ENCODE measurements at regions not wholly inside any gene's neighbourhood (a gene's known extent, or its start where the extent isn't known, plus 50 kb on each side); places are given as distances from the start of the nearest gene placed in this dataset.

DNA sequence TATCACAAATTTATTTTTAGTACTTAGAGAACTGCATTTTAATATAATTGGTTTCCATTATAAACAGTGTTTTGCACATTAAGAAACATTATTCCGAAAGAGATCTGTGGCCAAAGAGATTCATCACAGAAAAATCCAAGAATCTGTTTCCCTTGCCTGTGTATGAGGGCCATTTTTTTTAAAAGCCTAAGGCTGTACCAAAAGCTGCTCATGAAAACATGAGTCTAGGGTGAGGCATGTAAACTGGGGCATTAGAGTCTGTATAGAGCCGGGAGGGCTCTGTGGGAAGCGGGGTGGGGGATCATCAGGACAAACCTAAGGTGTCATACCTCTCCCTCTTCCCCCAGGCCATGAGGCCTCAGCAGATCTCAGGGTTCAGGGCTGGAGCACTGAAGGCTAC lies 223.8 kb downstream of the FBXO15 start:
- 57 to 61% methylated on average over 3 of the region's 3 CpGs for WGBS, 2 donors
- TF ChIP-seq CTCF (IDR thresholded peaks at IDR 0.05), result no peak
- TF ChIP-seq POLR2A (IDR thresholded peaks at IDR 0.05), result no peak
- intact Hi-C loops (cut with DNase I; ENCODE audit: low total_unique reads), result no loop called here
- no peak overlapping the region for H3K4me3 ChIP-seq (ENCODE audit: low read depth, poor library complexity, severe bottlenecking)
- DNase-seq (ENCODE audit: low spot score in 2 of 2), result no peak

- DNase-seq (ENCODE audit: low spot score in 2 of 2), result no peak
- no peak overlapping the region for H3K4me3 ChIP-seq (ENCODE audit: low read depth, poor library complexity, severe bottlenecking)
- intact Hi-C loops (cut with DNase I; ENCODE audit: low total_unique reads), result no loop called here
- TF ChIP-seq CTCF (IDR thresholded peaks at IDR 0.05) (no peak), POLR2A (IDR thresholded peaks at IDR 0.05) (no peak)
- WGBS, 2 donors, result 66 to 77% methylated on average over 2 of the region's 2 CpGs
Observed at GRCh38 chr18:73920033-73920432, 227.6 kb downstream of the FBXO15 start.

DNA sequence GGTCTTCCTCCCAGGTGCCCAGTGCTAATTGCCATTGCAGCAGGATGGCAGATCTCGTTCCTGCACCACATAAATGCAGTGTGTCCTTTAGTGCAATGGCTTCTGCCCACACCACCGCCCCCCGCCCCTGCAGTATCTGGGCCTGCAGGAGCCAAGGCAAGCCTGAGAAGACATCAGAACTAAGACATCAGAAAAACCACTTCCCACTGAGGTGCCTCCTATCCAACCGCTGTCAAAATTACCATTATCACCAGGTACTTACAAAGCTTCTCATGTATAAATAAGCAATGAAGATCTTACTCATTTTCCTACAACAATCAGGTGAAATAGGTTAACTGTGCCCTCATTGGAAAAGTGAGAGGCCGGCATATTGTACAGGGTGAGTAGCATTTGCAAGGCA lies 228.8 kb downstream of the FBXO15 start:
- TF ChIP-seq CTCF (IDR thresholded peaks at IDR 0.05) (no peak), POLR2A (IDR thresholded peaks at IDR 0.05) (no peak)
- WGBS, 2 donors, result 87 to 92% methylated on average over 5 of the region's 5 CpGs
- H3K4me3 ChIP-seq (ENCODE audit: low read depth, poor library complexity, severe bottlenecking), result no peak overlapping the region
- DNase-seq (ENCODE audit: low spot score in 2 of 2), result no peak
- intact Hi-C loops (cut with DNase I; ENCODE audit: low total_unique reads), result no loop called here

DNA sequence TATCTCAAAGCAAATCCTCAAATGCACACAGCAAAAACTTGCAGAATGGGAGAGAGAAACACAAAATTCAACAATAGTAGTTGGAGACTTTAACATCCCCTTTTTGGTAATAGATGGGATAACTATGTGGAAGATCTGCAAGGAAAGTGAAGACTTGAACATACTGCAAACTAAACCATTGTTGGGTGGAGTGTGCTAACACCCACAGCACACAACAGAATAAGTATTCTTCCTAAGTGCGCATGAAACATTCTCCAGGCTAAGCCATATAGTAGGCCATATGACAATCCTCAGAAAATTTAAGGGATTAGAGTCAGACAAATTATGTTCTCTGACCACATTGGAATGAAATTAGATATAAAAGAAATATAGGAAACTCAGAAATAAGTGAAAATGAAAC lies 230.6 kb downstream of the FBXO15 start:
- H3K4me3 ChIP-seq (ENCODE audit: low read depth, poor library complexity, severe bottlenecking), result no peak overlapping the region
- 93 to 100% methylated on average over 1 of the region's 1 CpG for WGBS, 2 donors
- TF ChIP-seq CTCF (IDR thresholded peaks at IDR 0.05), result no peak
- TF ChIP-seq POLR2A (IDR thresholded peaks at IDR 0.05), result no peak
- intact Hi-C loops (cut with DNase I; ENCODE audit: low total_unique reads), result no loop called here
- DNase-seq (ENCODE audit: low spot score in 2 of 2), result no peak

DNA sequence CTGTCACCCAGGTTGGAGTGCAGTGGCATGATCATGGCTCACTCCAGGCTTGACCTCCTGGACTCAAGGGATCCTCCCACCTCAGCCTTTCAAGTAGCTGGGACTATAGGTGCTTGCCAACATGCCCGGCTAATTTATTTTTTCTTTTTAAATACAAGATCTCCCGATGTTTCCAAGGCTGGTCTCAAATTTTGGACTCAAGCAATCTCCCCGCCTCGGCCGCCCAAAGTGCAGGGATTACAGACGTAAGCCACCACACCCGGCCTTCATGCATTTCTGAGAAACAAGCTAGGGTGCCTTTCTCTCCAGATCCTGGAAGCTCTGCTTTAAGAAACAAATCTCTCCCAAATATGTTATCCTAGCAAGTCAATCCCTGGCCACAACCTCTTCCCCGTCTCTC lies 234.1 kb downstream of the FBXO15 start:
- TF ChIP-seq POLR2A (IDR thresholded peaks at IDR 0.05) (no peak), CTCF (IDR thresholded peaks at IDR 0.05) (no peak)
- WGBS, 2 donors, result 93 to 95% methylated on average over 8 of the region's 8 CpGs
- no peak for DNase-seq (ENCODE audit: low spot score in 2 of 2)
- no peak overlapping the region for H3K4me3 ChIP-seq (ENCODE audit: low read depth, poor library complexity, severe bottlenecking)
- intact Hi-C loops (cut with DNase I; ENCODE audit: low total_unique reads), result no loop called here

GRCh38 chr18:73908323-73908722 lies 239.3 kb downstream of the FBXO15 start:
- TF ChIP-seq CTCF (IDR thresholded peaks at IDR 0.05), result no peak
- no peak for TF ChIP-seq POLR2A (IDR thresholded peaks at IDR 0.05)
- WGBS, 2 donors, result 44 to 47% methylated on average over 5 of the region's 5 CpGs
- H3K4me3 ChIP-seq (ENCODE audit: low read depth, poor library complexity, severe bottlenecking), result no peak overlapping the region
- DNase-seq (ENCODE audit: low spot score in 2 of 2), result no peak
- intact Hi-C loops (cut with DNase I; ENCODE audit: low total_unique reads), result no loop called here
